GM18511 (cell line): ENCODE measurements at regions not wholly inside any gene's neighbourhood (a gene's known extent, or its start where the extent isn't known, plus 50 kb on each side); places are given as distances from the start of the nearest gene placed in this dataset.

Experiments used
- ATAC-seq: cut with Tn5 transposase; IDR thresholded peaks from one replicate; pipeline ENCODE4 v1.9.1; 2021; ENCODE audit warnings: mild to moderate bottlenecking, moderate library complexity; ENCODE audit not compliant: unreplicated experiment

DNA sequence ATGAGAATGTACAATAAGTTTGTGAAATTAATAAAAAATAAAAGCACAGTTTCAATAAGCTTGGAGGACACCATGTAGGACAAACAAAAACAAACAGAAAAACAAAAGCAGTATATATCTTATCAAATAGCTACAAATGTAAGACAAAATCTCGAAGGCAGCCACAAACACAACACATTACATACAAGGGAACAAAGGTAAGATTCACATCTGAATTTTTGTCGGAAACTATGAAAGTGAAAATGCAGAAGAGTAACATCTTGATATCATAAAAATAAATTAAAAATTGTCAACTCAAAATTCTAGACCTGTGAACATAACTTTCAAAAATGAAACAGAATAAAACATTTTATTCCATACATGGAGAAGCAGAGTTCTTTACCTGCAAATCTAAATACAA, 1049.5 kb upstream of the ADGRL2 start:
- ATAC-seq, result no peak

DNA sequence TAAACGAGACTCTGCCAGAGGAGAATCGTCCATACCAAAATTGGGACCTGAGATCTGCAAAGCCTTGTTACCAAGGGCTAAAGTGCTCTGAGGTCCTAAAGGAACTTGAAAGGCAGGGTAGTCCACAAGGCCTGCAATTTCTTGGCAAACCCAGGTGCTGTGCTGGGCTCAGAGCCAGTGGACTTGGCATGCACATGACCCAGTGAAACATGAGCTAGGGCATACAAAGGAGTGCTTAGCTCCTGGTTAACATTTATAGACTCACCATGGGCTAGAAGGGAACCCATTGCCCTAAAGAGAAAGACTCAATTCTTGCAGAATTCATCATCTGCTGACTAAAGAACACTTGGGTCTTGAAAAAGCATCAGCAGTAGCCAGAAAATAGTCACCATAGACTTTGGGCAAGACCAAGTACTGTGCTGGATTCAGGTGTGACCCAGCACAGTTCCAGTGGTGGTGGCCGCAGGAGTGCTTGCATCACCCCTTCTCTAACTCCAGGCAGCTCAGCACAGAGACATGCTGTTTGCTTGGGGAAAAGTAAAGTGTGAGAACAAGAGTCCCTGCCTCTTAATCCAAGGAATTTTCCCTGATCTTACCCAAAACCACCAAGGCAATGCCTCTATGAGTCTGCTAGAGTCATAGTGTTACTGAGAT, 1069.4 kb upstream of the ADGRL2 start:
- no peak for ATAC-seq

DNA sequence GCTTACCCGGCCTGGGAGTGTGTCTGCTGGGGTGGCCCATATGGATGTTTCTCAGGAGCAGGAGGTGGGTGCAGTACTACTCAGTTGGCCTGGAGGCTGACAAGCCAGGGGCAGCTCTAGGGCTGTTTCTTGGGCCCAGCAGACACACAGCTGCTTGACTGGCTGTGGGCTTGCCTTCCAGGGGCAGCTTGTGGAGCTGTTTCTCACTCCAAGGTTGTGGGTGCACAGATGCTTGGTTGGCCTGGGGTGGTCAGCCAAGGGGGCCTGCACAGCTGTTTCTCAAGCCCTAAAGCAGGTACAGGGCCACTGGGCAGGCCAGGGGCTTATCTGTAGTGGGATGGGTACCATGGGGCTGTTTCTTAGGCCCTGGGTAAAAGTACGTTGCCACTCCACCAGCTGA, 1078.1 kb upstream of the ADGRL2 start:
- ATAC-seq, result no peak

DNA sequence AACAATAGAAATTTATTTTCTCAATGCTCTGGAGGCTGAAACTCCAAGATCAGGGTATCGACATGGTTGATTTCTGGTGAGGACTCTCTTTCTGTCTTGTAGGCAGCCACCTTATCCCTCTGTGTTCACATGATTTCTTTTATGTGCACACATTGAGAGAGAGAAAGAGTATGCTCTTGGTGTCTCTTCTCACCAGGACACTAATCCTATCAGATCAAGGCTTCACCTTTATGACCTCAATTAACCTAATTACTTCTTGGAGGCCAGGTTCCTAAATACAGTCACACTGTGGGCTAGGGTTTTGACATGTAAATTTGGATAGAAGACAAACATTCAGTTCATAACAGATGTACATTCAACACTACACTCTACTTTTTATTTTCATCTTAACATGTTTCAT, 1094.2 kb upstream of the ADGRL2 start:
- no peak for ATAC-seq

DNA sequence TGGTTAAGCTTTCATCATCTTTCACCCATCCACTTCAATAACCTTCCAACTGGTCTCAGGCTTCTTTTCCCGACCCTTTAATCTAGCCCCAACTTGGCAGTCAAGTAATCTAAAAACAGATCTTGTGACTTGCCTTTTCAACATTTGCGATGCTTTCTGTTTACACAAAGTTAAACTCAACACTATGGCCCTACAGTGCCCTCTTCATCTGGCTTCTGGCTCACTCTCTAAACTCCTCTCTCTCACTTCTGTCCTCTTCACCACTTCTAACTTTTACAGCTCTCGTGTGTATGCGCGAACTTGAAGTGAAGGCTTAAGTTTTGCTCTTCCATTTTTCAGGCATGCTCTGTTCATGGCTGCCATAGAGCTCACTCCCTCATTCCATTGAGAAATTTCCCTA, 1122.3 kb upstream of the ADGRL2 start:
- no peak for ATAC-seq

DNA sequence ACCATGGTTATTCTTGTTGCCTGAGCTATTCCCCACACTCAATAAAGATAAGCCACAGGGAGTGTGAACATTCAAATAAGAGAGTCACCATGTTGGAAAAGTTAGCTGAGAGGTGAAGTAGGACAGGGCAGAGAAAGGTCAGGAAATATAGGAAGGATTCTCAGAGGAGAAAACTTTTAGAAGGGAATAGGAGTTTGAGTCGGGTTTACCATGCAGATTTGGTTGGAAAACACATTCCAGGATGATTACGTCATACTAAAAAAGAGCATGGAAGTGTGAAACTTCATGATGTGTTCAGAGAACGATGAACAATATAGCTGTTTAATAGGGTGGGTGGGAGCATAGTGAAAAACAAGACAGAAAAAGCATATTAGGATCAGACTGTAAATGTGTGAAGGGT, 1125.3 kb upstream of the ADGRL2 start:
- no peak for ATAC-seq

DNA sequence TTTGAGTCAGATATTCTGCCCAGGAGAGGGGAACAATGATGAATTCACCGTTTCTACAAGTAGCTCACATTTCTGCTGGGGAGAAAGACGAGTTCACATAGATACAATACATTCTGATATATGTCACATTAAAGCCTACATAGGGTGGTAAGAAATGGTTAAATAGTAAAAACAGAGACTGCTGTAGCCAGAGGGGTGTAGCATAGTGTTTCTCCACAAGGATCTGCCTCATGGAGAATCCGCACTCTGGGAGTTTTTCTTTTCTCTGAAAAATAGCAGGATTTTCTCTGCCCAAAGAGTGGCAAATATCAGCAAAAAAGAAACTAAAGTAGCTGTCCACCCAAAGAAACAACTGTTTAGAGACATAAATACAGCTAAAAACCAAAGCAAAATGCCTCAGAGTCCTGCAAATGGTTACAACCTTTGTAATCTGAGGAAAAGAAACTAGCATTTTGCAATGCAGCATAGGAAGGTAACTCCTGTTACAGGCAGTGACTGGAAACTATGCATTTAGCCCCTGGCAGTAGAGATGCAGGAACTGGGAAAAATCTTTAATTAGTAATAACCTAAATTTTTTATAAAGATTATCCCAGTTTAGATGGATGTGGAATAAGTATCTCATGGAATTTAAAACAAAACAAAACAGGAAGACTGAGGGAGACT, 1126.7 kb upstream of the ADGRL2 start:
- no peak for ATAC-seq

DNA sequence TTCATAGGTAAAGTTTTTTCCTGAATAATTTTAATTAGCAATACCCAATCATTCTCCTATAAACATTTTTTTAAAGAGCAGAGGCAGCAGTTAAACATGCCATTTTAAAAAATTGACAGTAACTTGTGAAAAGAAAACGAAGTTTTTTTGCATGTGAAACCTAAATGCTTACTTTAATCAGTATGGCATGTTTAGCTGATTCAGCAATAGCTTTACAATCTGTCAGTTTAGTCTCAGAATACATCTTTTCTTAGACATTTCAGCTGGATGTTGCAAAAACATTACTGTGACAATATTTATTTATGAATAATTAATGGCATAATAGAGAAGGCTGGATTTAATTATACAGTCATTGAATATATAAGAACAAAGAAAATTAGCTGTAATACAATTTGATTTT, 1132.4 kb upstream of the ADGRL2 start:
- no peak for ATAC-seq

DNA sequence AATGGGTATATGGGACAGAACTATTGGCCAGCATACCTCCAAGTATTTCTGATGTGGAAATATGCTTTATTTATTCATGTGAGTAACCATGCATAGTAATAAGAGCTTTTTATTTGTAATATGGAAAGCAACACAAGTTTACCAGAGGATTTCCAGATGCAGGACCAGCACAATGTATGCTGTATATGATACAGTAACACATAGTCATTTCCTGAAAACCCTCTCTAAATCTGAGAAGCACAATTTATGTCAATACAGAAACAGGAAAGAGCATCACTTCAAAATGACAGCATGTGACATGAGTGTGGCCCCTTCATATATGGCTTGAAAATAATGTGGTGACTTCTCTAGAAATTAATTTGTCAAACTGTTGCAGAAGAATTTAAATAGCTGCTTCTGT, 1134.7 kb upstream of the ADGRL2 start:
- ATAC-seq, result no peak

DNA sequence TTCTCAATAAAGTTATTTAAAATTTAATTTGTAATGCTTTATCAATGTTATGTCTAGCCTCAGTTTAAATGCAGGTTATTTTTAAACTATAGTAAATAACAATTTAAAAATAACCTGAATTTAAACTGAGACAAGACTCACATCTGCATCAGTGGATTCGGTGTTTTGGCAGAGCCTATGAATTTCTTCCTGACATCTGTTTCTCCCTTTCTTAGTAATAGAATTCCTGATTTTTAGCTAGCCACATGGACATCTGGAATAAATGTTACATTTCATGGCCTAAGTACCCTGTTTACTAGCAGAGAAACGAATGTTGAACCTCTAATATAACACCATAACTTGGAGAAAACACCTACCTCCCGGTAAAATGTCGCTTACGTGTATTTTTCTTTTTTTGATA, 1141.6 kb upstream of the ADGRL2 start:
- no peak for ATAC-seq

DNA sequence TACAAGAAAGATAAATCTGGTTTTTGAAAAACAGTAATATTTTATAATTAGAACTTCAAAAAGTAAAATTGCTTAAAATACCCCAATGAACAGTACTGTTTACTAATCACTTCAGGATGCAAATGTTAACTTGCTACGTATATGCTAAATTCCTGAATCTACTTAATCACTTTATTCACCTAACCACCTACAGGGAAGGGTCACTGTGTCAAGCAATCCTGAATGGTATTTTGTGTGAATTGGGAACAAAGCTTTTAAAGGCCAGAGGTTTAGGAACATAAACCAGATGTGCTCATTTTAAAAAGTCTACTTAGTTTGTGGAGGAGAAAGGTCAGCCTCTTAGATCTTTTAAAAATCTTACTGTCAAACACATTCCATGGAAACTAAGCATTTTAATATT, 1143.0 kb upstream of the ADGRL2 start:
- no peak for ATAC-seq

DNA sequence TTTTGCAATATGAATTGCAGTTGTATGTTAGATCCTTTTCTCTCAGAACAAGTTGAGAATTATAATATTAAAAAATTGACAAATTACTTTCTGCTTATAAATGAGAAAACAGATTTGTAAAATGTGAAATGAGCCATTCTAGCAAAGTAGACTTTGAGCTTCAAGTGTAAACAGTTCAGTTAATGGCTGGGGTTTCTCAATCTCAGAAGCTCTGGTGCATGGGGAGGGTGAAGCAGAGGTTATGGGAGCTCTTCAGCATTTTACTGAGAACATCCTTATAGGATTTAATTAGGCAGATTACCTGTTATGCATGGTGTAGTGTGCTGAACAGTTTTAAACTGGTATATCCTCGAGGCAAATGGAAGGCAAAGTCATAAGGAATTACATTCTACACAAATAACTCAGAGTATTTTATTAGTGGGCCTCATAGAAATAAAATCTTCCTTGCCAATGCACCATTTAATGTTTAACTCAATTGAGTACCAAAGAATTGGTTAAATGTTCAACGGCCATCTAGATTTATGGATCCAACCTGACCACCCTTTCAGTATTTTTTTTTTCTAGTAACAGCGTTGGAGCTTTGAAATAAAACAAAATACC, 1143.6 kb upstream of the ADGRL2 start:
- ATAC-seq, result no peak

DNA sequence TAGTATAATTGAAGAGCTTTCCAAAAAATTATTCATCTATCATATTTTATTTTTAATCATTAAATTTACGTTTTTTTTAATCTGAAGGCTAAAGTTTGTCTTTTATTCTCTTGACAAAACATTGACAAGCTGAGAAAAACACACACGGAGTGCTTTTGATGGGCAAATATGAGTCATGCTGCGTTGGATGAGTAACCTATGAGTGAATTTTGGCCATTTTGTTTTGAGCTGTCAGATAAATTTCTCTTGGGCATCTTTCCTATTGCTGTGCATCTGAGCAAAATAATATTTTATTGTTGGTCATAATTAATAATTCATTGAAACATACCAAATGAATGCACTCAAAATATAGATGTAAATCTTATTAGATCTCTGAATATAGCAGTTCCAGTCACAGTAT, 1144.1 kb upstream of the ADGRL2 start:
- peak; percentile 47 for ATAC-seq

DNA sequence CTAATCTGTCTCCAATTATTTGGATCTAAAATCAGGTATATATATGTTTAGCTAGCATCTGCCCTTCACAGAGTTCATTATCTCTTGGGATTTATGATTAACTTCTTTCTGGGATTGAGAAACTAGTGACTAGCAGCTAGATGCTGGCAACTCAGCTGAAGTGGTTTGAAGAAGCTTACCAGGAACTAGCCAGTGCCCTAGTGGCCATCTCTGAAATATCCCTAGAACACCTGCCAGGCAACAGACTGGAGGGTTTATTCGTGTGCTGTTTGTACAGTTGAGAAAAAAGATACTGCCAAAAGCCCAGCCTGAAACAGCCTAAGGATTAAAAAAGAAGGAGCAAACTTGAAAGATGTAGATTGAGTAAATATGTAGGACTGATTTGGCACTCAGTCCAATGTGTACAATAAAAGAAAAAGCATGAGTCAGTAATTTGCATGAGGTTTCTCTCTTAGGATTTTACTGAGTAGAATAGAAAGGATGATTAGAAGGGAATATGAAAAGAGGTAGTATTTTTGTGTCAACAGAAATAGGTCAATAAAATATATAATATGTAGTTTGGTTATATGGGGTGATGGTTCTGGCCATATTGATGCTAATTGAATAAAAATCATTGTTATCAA, 1144.6 kb upstream of the ADGRL2 start:
- peak; percentile 87 for ATAC-seq

DNA sequence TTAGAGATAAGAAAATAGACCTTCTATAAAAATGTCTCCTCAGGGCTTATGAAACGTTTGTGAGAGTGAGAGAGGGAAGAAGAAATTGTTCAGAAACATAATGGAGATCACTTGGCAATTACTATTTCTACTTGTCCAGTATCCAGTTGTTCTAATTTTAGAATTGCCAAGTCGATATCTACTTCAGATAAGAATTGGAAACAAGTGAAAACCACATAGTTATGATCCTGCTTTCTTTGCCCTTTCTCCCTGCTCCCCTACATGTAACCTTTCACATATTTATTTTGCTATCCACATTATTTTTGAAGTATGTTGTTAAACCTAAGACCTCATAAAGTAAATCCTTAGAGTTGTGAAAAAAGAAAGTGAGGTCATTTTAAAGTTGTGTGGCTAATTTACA, 1154.7 kb upstream of the ADGRL2 start:
- ATAC-seq, result no peak

DNA sequence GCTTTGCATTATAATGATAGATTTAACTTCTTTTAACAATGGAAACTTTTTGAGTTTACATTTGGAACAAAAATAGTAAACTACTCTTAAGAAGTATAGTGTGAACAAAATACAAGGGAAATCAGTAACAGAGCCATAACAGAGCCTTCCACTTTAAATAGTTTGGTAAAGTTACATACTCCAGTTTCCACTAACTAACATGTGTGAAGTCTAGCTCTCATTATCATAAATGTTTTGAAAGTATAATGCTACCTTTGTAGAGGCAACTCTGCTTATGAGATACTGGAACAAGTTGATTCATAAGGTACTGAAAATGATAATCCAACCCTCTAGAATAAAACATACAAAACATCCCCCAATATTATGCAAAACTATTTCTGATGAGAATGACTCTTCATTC, 1155.1 kb upstream of the ADGRL2 start:
- no peak for ATAC-seq

DNA sequence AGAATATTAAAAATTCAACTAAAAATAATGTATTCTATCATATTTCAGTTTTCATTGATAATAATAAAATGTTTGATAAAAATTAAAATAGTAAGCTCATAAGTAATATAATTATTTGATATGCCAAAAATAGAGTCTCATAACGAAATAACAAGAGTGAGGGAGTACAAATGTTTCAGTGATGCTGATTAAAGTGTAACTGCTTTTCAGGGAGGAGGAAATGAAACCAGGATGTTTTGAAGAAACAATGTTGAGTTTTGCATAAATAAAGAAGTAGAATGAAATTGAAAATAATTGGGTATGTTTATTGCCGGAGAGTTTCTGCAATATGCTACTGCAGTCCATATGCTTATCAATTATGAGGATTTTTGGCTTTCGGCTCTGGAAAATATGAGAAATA, 1159.8 kb upstream of the ADGRL2 start:
- ATAC-seq, result peak; percentile 45

DNA sequence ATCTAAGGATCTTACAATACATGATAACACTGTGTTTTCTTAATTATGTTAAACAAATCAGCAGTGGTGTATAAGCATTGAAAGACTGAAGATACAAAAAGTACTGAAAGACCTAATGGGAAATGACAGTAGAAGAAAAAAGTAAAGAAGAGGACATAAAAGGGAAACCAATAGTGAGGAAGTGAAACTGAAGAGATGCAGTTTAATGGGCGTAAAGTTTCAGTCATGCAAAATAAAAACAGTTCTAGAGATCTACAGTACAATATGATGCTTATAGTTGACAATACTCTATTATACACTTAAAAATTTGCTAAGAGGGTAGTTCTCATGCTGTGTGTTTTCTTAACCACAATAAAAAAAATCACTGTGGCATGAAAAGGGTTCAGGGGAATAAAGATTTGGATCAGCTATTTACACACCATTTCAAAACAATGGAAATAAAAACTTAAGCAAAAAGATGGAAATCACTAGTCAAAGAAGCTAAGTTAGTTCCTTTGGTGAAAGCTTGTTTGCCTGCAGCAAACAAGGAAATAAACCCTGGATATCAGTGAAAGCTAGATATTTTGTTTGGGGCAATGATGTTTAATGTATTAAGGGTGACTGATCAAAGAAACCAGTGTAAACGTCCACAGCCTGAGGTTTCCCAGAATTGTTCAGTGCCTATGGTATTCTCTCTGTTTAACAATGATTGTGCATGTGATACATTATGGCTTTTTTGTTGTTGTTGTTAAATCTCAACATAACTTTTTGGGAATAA, 1160.8 kb upstream of the ADGRL2 start:
- ATAC-seq, result peak; percentile 96

DNA sequence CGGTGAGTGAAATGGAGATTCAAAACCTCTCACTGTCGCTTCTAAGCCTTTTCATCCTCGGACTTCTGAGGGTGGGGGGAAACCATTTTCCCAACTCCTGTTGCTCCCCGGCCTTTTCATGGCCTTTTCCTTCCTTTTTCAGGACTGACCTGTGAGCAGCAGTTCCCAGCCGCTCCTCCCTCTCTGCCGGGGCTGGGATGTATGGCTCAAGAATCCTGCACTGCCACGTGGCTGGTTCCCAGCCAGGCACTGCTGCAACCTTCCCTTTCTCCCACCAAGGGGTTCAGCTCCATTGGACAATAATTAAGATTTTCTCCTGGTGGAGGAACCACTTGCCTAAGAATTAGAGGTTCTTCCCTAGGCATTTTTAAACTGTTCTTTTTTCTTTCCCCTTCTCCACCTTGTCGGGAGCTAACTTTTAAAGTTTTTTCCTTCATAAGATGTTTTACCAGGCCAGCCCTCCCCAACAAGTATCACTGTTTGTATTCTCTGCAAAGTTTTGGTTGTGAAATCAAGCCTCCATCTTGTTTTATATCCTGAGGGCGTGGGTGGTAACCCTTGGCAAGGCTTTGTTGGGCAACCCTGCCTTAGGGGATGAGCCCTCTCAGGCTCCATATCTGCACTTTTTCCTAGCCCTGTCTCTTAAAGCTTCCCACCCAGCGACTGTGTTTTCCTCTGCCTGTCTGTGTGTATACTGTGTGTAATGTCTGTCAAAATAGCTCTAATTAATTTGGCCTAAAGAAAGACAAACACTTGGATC, 1166.6 kb upstream of the ADGRL2 start:
- ATAC-seq, result no peak

DNA sequence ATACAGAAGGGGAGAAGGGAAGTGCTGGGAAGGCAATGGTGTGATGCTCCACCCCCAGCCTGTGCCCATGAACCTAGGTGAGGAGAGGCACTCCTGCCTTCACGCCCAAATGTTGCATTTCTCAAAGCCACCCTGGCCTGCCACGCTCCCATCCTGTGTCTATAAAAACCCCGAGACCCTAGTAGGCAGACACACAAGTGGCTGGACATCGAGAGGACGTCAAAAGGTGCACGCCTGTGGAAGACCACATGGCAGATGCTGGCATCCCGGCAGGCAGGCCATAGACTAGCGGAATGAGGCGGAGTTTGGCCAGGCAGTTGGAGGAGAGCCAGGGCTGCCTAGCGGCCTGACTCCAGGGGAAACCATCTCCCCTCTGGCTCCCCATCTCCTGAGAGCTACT, 1168.5 kb upstream of the ADGRL2 start:
- no peak for ATAC-seq
